Gastroesophageal sphincter (tissue), 3 donors: ENCODE measurements at regions not wholly inside any gene's neighbourhood (a gene's known extent, or its start where the extent isn't known, plus 50 kb on each side); places are given as distances from the start of the nearest gene placed in this dataset.

Experiments
- POLR2A ChIP-seq, 2 donors: fragments of 450-650 bp; IDR thresholded peaks; one replicate each; pipeline ENCODE4 v1.6.1; 2017; ENCODE audit warnings: antibody characterized with exemption in 2 of 2, mild to moderate bottlenecking in 2 of 2, moderate library complexity in 1 of 2
- TF ChIP-seq, protein P1 (sequence below), 4 experiments: fragments of 200-600 bp in 2 of 4; fragments of 450-650 bp in 2 of 4; sonication (generic) in 1 of 4; IDR thresholded peaks; one replicate each; pipeline ENCODE4 v1.5.1; 2017 to 2019; ENCODE audit warnings: antibody characterized with exemption in 4 of 4, mild to moderate bottlenecking in 2 of 4, moderate library complexity in 2 of 4

DNA sequence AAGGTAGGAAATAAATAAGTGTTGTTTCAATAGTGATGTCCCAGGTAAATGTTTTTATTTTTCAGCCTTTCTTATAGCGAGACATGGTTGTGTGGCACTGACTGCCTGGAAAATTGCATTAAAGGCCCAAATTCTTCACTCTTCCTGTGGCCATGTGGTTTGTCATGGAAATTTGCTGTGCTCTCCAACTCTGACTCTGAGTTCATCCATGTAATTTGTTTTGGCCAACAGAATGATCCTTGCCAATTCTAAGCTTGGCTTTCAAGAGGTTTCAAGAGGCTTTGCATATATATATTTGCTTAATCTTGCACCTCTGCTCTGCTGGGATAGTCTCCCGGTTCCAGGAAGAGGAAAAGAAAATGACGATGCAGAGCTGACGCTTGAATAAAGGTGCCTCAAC lies 107.5 kb upstream of the ARHGEF26 start:
- TF ChIP-seq, protein P1, sequence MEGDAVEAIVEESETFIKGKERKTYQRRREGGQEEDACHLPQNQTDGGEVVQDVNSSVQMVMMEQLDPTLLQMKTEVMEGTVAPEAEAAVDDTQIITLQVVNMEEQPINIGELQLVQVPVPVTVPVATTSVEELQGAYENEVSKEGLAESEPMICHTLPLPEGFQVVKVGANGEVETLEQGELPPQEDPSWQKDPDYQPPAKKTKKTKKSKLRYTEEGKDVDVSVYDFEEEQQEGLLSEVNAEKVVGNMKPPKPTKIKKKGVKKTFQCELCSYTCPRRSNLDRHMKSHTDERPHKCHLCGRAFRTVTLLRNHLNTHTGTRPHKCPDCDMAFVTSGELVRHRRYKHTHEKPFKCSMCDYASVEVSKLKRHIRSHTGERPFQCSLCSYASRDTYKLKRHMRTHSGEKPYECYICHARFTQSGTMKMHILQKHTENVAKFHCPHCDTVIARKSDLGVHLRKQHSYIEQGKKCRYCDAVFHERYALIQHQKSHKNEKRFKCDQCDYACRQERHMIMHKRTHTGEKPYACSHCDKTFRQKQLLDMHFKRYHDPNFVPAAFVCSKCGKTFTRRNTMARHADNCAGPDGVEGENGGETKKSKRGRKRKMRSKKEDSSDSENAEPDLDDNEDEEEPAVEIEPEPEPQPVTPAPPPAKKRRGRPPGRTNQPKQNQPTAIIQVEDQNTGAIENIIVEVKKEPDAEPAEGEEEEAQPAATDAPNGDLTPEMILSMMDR (IDR thresholded peaks at IDR 0.05) = no peak
- no peak for TF ChIP-seq POLR2A (IDR thresholded peaks at IDR 0.05)
